Trophoblast cell (in vitro differentiated cells and primary cell): ENCODE measurements at regions not wholly inside any gene's neighbourhood (a gene's known extent, or its start where the extent isn't known, plus 50 kb on each side); places are given as distances from the start of the nearest gene placed in this dataset.

Experiments
- DNase-seq, 2 donors: peaks; one replicate each; pipeline ENCODE4 v3.0.0-alpha.2; 2016
- H2AFZ ChIP-seq: 2 replicates; pipeline ENCODE4 v1.6.1; 2013; ENCODE audit warnings: low read length, moderate library complexity, mild to moderate bottlenecking; ENCODE audit not compliant: insufficient read depth, poor library complexity
- H2AK5ac ChIP-seq: 2 replicates; pipeline ENCODE4 v1.6.1; 2013; ENCODE audit warnings: mild to moderate bottlenecking, low read length
- H2BK120ac ChIP-seq: 2 replicates; pipeline ENCODE4 v1.6.1; 2013; ENCODE audit warnings: low read length, mild to moderate bottlenecking, moderate library complexity; ENCODE audit not compliant: insufficient read depth, poor library complexity
- H2BK12ac ChIP-seq: 2 replicates; pipeline ENCODE4 v1.6.1; 2013; ENCODE audit warnings: mild to moderate bottlenecking, low read length, moderate library complexity
- H2BK5ac ChIP-seq: 2 replicates; pipeline ENCODE4 v1.6.1; 2013; ENCODE audit warnings: low read length, low read depth, moderate library complexity, mild to moderate bottlenecking; ENCODE audit not compliant: poor library complexity
- H3K14ac ChIP-seq: 2 replicates; pipeline ENCODE4 v1.6.1; 2013; ENCODE audit warnings: mild to moderate bottlenecking, low read length
- H3K18ac ChIP-seq: 2 replicates; pipeline ENCODE4 v1.6.1; 2013; ENCODE audit warnings: mild to moderate bottlenecking, low read length
- H3K23ac ChIP-seq: 2 replicates; pipeline ENCODE4 v1.6.1; 2013; ENCODE audit warnings: low read length
- H3K27ac ChIP-seq: 2 replicates; pipeline ENCODE4 v1.5.1; 2013; ENCODE audit warnings: low read depth, mild to moderate bottlenecking, inconsistent platforms, low read length, moderate library complexity
- H3K27me3 ChIP-seq: 2 replicates; pipeline ENCODE4 v1.6.1; 2013; ENCODE audit warnings: inconsistent platforms, mild to moderate bottlenecking, low read length, moderate library complexity; ENCODE audit not compliant: insufficient read depth
- H3K36me3 ChIP-seq, 2 experiments: 1 replicate in 1 of 2; 2 replicates in 1 of 2; pipeline ENCODE4 v1.6.1; 2013; ENCODE audit warnings: low read length in 2 of 2, mild to moderate bottlenecking in 2 of 2, moderate library complexity in 1 of 2; ENCODE audit not compliant: insufficient read depth in 2 of 2, control insufficient read depth in 1 of 2
- H3K4ac ChIP-seq: 2 replicates; pipeline ENCODE4 v1.6.1; 2013; ENCODE audit warnings: low read depth, mild to moderate bottlenecking, low read length, moderate library complexity
- H3K4me1 ChIP-seq, 2 experiments: 1 replicate in 1 of 2; 2 replicates in 1 of 2; pipeline ENCODE4 v1.6.1; 2013; ENCODE audit warnings: low read length in 2 of 2, mild to moderate bottlenecking in 2 of 2, moderate library complexity in 1 of 2; ENCODE audit not compliant: insufficient read depth in 2 of 2, control insufficient read depth in 1 of 2
- H3K4me2 ChIP-seq: 2 replicates; pipeline ENCODE4 v1.6.1; 2013; ENCODE audit warnings: inconsistent platforms, mild to moderate bottlenecking, low read length, moderate library complexity
- H3K4me3 ChIP-seq: 2 replicates; pipeline ENCODE4 v1.5.1; 2013; ENCODE audit warnings: mild to moderate bottlenecking, low read depth, low read length, inconsistent platforms
- H3K79me1 ChIP-seq: one replicate; pipeline ENCODE4 v1.6.1; 2013; ENCODE audit warnings: low read length
- H3K79me2 ChIP-seq: 2 replicates; pipeline ENCODE4 v1.6.1; 2013; ENCODE audit warnings: low read length, mild to moderate bottlenecking; ENCODE audit not compliant: control insufficient read depth, insufficient read depth, poor library complexity
- H3K9ac ChIP-seq: 2 replicates; pipeline ENCODE4 v1.6.1; 2013; ENCODE audit warnings: mild to moderate bottlenecking, low read length
- H3K9me3 ChIP-seq: 2 replicates; pipeline ENCODE4 v1.6.1; 2013; ENCODE audit warnings: low read depth, mild to moderate bottlenecking, control low read depth, inconsistent platforms, low read length; ENCODE audit not compliant: insufficient read depth
- H4K12ac ChIP-seq: 2 replicates; pipeline ENCODE4 v1.6.1; 2013; ENCODE audit warnings: low read depth, mild to moderate bottlenecking, low read length, moderate library complexity
- H4K8ac ChIP-seq: 2 replicates; pipeline ENCODE4 v1.6.1; 2013; ENCODE audit warnings: low read depth, mild to moderate bottlenecking, low read length, moderate library complexity
- H4K91ac ChIP-seq: one replicate; pipeline ENCODE4 v1.6.1; 2013; ENCODE audit warnings: low read depth, mild to moderate bottlenecking, low read length, moderate library complexity
- WGBS: extraction: QIAGEN DNeasy Blood & Tissue Kit; methylation state at CpG from one replicate; pipeline ENCODE4 v1.1.7; 2013; ENCODE audit warnings: missing lambda C conversion rate; ENCODE audit not compliant: insufficient read length, insufficient coverage; ENCODE audit errors: extremely low coverage; 5-methylcytosine and 5-hydroxymethylcytosine counted together

DNA sequence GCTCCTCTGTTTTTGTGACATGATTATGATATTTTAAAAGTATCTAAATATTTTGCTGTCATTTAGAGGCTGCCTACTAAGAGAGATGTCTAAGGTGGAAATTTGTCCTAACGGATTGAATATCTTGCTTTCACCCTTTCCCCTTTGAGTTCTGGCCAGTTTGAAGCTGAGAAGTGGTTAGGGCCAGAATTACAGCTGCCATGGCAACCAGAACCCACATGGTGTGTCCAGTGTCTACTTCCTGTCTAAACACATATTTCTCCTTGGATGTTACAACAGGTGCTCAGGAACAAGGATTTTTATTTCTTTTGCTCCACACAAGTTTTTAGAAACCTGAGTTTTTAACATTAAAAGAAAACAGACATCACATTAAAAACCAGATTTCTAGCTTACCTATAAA is 335.1 kb upstream of the OR4E1 start:
- Histone ChIP-seq H3K14ac (no peak overlapping the region), H4K91ac (no peak overlapping the region), H3K4me1 (no peaks in the 10 kb centered on the region), H3K36me3 (no peaks in the 10 kb centered on the region), H3K23ac (no peak overlapping the region), H3K9me3 (no peaks in the 10 kb centered on the region), H2BK5ac (no peak overlapping the region), H3K4me3 (no peak overlapping the region), H2BK120ac (no peak overlapping the region), H2AK5ac (no peak overlapping the region), H3K79me2 (no peaks in the 10 kb centered on the region), H4K12ac (no peak overlapping the region), H3K4ac (no peak overlapping the region), H3K27ac (no peak overlapping the region), H2BK12ac (no peak overlapping the region), H3K9ac (no peak overlapping the region), H4K8ac (no peak overlapping the region), H3K27me3 (no peaks in the 10 kb centered on the region), H2AFZ (no peak overlapping the region), H3K4me2 (no peak overlapping the region), H3K18ac (no peak overlapping the region), H3K79me1 (no peaks in the 10 kb centered on the region)
- WGBS = no CpG with 5 or more reads among the region's 1 CpG
- DNase-seq = no peak

- Histone ChIP-seq H3K27me3 (no peaks in the 10 kb centered on the region), H3K79me1 (no peaks in the 10 kb centered on the region), H4K12ac (no peak overlapping the region), H3K79me2 (no peaks in the 10 kb centered on the region), H2BK12ac (no peak overlapping the region), H2AK5ac (no peak overlapping the region), H3K27ac (no peak overlapping the region), H3K14ac (no peak overlapping the region), H3K9ac (no peak overlapping the region), H3K9me3 (no peaks in the 10 kb centered on the region), H3K4me2 (no peak overlapping the region), H3K4me3 (no peak overlapping the region), H3K4ac (no peak overlapping the region), H2AFZ (no peak overlapping the region), H3K4me1 (no peaks in the 10 kb centered on the region), H4K8ac (no peak overlapping the region), H2BK120ac (no peak overlapping the region), H3K36me3 (no peaks in the 10 kb centered on the region), H4K91ac (no peak overlapping the region), H2BK5ac (no peak overlapping the region), H3K18ac (no peak overlapping the region), H3K23ac (no peak overlapping the region)
- no peak for DNase-seq
- no CpG with 5 or more reads among the region's 6 CpGs for WGBS
Observed at GRCh38 chr14:22007784-22008412, 334.3 kb upstream of the OR4E1 start.

- Histone ChIP-seq H3K4me2 (no peak overlapping the region), H2BK5ac (no peak overlapping the region), H4K12ac (no peak overlapping the region), H2AK5ac (no peak overlapping the region), H3K36me3 (no peaks in the 10 kb centered on the region), H2AFZ (no peak overlapping the region), H3K79me2 (no peaks in the 10 kb centered on the region), H3K27me3 (no peaks in the 10 kb centered on the region), H3K23ac (no peak overlapping the region), H4K8ac (no peak overlapping the region), H3K9me3 (no peaks in the 10 kb centered on the region), H3K4me3 (no peak overlapping the region), H3K27ac (no peak overlapping the region), H3K79me1 (no peaks in the 10 kb centered on the region), H3K4me1 (no peaks in the 10 kb centered on the region), H3K4ac (no peak overlapping the region), H3K9ac (no peak overlapping the region), H3K18ac (no peak overlapping the region), H4K91ac (no peak overlapping the region), H2BK120ac (no peak overlapping the region), H3K14ac (no peak overlapping the region), H2BK12ac (no peak overlapping the region)
- no peak for DNase-seq
- no CpG with 5 or more reads among the region's 3 CpGs for WGBS
Observed at GRCh38 chr14:22007363-22007762, 333.7 kb upstream of the OR4E1 start.

DNA sequence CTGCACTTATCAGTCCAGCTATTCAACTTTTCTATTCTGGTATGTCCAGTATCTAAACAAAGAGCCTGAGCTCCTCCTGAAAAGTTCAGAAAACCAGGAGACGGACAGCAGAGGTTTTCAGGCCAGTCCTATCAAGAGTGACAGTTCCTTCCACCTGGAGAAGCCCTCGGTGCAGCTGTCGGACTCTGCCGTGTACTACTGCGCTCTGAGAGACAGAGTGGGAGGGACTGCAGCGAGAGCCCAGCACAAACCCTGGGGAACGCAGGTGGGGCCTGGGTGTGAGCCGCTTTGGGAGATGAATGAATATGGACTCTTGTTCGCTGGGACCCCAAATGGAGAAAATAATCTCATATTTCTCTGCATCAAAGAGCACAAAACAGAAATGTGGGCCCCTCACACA is 329.8 kb upstream of the OR4E1 start:
- Histone ChIP-seq H4K12ac (no peak overlapping the region), H3K4me3 (no peak overlapping the region), H3K4me2 (no peak overlapping the region), H2BK12ac (no peak overlapping the region), H3K18ac (no peak overlapping the region), H3K23ac (no peak overlapping the region), H3K9ac (no peak overlapping the region), H4K91ac (no peak overlapping the region), H2AFZ (no peak overlapping the region), H3K36me3 (no peaks in the 10 kb centered on the region), H2AK5ac (no peak overlapping the region), H3K79me2 (no peaks in the 10 kb centered on the region), H2BK5ac (no peak overlapping the region), H3K27ac (no peak overlapping the region), H3K14ac (no peak overlapping the region), H4K8ac (no peak overlapping the region), H3K4ac (no peak overlapping the region), H3K27me3 (no peaks in the 10 kb centered on the region), H3K4me1 (no peaks in the 10 kb centered on the region), H3K79me1 (no peaks in the 10 kb centered on the region), H2BK120ac (no peak overlapping the region), H3K9me3 (no peaks in the 10 kb centered on the region)
- no peak for DNase-seq
- no CpG with 5 or more reads among the region's 9 CpGs for WGBS
